ENCODE measurements at regions not wholly inside any gene's neighbourhood (a gene's known extent, or its start where the extent isn't known, plus 50 kb on each side); places are given as distances from the start of the nearest gene placed in this dataset.

GRCh38 chr9:101795147-101795546 lies 56.7 kb upstream of the GRIN3A start:
- no peaks in the 10 kb centered on the region for H3K4me1 ChIP-seq (ENCODE audit: control insufficient read depth, insufficient read depth, low read length)
- intact Hi-C loops (cut with micrococcal nuclease; ENCODE audit: unreplicated experiment), result no loop called here
- no peak for ATAC-seq
- H3K36me3 ChIP-seq (ENCODE audit: control insufficient read depth, insufficient read depth, low read length), result no peaks in the 10 kb centered on the region
- H3K27ac ChIP-seq (ENCODE audit: low read length), result no peak overlapping the region
- in situ Hi-C loops (cut with HindIII; ENCODE audit: low pct_unique_long_range_greater_than_20kb, low sequenced_read_pairs), result no loop called here
- no peaks in the 10 kb centered on the region for H3K27me3 ChIP-seq (ENCODE audit: control insufficient read depth, insufficient read depth, low read length)
- CTCF ChIA-PET, result no interaction called here
- no peak for DNase-seq (ENCODE audit: low read depth, low spot score)
- BruUV-seq (replicated peaks), result no TSS peak
- POLR2A ChIA-PET, result no interaction called here
- no peaks in the 10 kb centered on the region for H3K9me3 ChIP-seq (ENCODE audit: control insufficient read depth, insufficient read depth, low read depth, low read length)
- H3K4me3 ChIP-seq (ENCODE audit: low read depth in 2 of 2, low read length in 2 of 2), result no peak overlapping the region
- TF ChIP-seq SIN3A (IDR thresholded peaks at IDR 0.05; ENCODE audit: borderline replicate concordance, insufficient read depth, low read depth, low read length) (no peak), CTCF (IDR thresholded peaks at IDR 0.05) (no peak), TCF7L2 (IDR thresholded peaks at IDR 0.05; ENCODE audit: low read depth, low read length) (no peak), REST (IDR thresholded peaks at IDR 0.05; ENCODE audit: insufficient read depth in 1 of 2, low read depth in 2 of 2, low read length in 1 of 2) (no peak), POLR2AphosphoS5 (IDR thresholded peaks at IDR 0.05; ENCODE audit: low read depth, low read length) (no peak)

GRCh38 chr9:101792475-101792874 lies 54.0 kb upstream of the GRIN3A start:
- intact Hi-C loops (cut with micrococcal nuclease; ENCODE audit: unreplicated experiment), result no loop called here
- CTCF ChIA-PET, result no interaction called here
- in situ Hi-C loops (cut with HindIII; ENCODE audit: low pct_unique_long_range_greater_than_20kb, low sequenced_read_pairs), result no loop called here
- Histone ChIP-seq H3K9me3 (ENCODE audit: control insufficient read depth, insufficient read depth, low read depth, low read length) (no peaks in the 10 kb centered on the region), H3K4me3 (ENCODE audit: low read depth in 2 of 2, low read length in 2 of 2) (no peak overlapping the region), H3K27me3 (ENCODE audit: control insufficient read depth, insufficient read depth, low read length) (no peaks in the 10 kb centered on the region), H3K4me1 (ENCODE audit: control insufficient read depth, insufficient read depth, low read length) (no peaks in the 10 kb centered on the region), H3K36me3 (ENCODE audit: control insufficient read depth, insufficient read depth, low read length) (no peaks in the 10 kb centered on the region), H3K27ac (ENCODE audit: low read length) (no peak overlapping the region)
- TF ChIP-seq TCF7L2 (IDR thresholded peaks at IDR 0.05; ENCODE audit: low read depth, low read length) (no peak), SIN3A (IDR thresholded peaks at IDR 0.05; ENCODE audit: borderline replicate concordance, insufficient read depth, low read depth, low read length) (no peak), POLR2AphosphoS5 (IDR thresholded peaks at IDR 0.05; ENCODE audit: low read depth, low read length) (no peak), CTCF (IDR thresholded peaks at IDR 0.05) (no peak), REST (IDR thresholded peaks at IDR 0.05; ENCODE audit: insufficient read depth in 1 of 2, low read depth in 2 of 2, low read length in 1 of 2) (no peak)
- no TSS peak for BruUV-seq (replicated peaks)
- POLR2A ChIA-PET, result no interaction called here
- no peak for DNase-seq (ENCODE audit: low read depth, low spot score)
- ATAC-seq, result no peak
